ENCODE measurements at regions not wholly inside any gene's neighbourhood (a gene's known extent, or its start where the extent isn't known, plus 50 kb on each side); places are given as distances from the start of the nearest gene placed in this dataset.
"Not testable (repeated sequence)": the region's sequence is repeated elsewhere in the genome, so short reads cannot be mapped to it uniquely, and the experiment has no call there.

- DNase-seq = no peak
Observed at GRCh38 chr3:20890111-20890519, 704.1 kb upstream of the SGO1 start.

DNA sequence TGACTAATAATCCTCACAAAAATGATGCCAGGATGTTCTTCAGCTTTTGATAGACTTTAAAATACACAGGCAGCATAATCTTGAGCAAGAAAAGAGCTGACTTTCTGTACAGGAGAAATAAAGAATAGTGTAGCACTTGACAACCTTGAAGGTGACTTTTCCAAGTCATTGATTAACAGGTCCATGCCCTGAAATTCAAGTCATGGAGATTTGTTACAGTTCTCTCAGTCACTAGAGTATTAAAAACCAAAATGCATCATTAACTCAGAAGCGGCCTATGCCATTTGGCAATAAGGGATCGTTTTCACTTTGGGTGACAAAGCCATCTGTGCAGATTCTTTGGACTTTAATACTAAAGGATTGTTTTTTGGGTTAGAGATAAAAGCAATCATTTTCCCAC lies 692.7 kb upstream of the SGO1 start:
- no peak for DNase-seq

DNA sequence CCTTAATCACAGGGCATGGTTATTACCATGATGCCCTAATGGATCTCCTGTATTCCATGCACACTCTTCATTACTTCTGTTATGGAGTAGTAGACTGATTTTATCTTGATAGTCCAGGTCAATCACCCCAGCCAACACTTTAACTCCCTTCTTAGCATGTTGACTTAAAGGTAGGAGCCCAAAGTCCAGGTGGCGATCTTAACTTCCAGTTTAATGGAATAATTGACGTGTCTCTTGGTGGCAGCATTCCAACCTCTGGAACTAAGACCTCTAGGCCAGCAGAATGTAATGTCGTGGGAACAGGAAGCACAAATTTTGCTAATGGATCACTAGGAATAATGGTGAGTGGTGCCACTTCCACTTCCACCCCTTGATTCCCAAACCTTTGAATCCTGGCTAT lies 687.2 kb upstream of the SGO1 start:
- DNase-seq = no peak

DNA sequence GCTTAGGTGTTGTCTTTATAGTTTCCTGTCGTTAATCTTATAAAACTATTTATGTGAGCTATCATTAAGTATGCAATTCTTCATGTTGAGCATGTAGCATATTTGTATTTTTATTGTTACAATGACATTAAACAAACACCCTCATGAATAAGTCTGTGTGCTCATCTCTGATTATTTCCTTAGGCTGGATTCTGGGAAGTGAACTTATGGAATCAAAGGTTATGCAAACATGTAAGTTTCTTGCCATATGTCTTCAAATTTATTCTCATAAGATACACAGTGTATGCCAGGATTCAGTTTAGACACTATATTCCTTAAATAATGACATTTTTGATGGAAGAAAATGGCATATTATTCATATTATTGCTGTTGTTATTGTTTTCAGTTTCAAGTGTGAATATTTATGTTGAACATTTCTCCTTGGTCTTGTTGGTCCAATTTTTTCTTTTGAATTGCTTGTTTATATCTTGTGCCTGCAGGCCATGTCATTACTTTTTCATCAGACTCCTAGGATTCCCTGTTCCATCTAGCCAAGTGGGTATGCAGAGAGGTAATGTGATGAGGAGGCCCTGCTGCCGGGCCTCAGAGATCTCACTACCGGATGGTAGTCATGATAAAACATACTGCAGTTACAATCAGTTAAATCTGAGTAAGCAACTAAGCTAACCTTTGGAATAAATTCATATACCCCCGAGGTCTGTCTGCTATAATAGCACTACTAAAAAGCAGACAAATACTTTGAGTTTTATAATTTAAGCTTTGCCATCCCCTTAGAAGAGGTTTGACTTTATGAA lies 684.3 kb upstream of the SGO1 start:
- DNase-seq = no peak

DNA sequence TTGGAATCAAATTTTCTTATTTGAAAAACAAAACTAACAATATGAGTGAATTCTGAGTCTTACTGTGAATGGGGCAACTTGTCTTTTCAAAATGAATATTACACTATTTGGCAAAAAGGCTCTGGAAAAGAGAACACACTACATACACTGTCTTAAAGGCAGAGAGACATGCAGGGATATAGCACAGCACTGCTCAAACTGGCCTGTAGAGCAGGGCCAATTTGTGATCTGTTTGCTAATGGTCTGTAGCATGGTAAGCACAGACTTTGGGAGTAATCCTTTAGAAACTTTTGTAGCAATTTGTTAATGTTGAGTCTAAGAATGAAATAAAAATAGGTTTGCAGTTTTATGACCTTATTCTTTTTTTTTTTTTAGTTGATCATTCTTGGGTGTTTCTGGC lies 679.8 kb upstream of the SGO1 start:
- no peak for DNase-seq

- DNase-seq = no peak
Observed at GRCh38 chr3:20861454-20861853, 675.4 kb upstream of the SGO1 start.

DNA sequence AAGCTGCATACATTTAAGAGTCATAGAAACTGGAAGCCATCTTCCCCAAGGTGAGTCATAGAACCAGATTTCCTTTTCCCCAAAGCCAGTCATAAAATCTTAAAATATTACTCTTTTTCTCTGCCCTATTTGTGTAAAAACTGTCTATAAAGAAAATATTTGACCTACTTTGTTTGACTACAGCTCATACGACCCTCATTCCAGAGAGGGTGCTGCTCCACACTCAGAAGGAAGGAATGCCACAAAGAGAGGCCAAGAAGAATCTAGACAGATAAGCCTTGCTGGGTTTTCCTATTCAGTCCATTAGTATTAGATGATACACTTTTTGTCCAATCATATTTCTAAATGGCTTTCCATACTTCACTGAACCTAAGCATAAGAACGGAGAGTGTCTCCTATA lies 671.6 kb upstream of the SGO1 start:
- no peak for DNase-seq

GRCh38 chr3:20853890-20854289 lies 667.9 kb upstream of the SGO1 start:
- DNase-seq = no peak

DNA sequence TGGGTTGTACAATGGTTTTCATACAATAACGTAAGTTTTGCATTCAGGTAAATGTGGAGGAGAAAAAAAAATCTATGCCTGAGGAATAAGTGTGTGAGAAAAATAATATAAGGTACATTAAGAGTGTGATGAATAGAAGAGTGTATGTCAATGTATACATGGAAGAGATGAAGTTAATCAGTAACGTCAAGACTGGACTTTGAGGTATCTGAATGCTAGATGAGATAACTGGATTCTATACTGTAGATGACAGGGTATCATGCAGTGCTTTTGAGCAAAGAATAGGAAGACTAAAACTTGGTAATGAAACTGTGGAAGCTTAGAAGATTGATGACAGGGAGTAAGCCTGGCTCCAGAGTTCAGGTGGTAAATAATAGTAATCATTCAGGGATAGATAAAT lies 666.7 kb upstream of the SGO1 start:
- DNase-seq = no peak

DNA sequence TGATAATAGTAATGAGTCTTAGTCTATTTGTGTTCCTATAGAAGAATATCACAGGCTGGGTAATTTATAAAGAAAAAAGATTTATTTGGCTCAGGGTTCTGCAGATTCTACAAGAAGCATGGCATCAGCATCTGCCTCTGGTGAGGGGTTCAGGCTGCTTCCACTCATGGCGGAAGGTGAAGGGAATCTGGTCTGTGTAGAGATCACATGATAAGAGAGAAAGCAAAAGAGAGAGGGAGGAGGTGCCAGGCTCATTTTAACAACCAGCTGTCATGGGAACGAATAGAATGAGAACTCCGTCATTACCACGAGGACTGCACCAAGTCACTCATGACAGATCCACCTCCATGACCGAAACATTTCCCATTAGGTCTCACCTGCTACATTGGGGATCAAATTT lies 664.0 kb upstream of the SGO1 start:
- no peak for DNase-seq

GRCh38 chr3:20846832-20847231 lies 660.8 kb upstream of the SGO1 start:
- no peak for DNase-seq

DNA sequence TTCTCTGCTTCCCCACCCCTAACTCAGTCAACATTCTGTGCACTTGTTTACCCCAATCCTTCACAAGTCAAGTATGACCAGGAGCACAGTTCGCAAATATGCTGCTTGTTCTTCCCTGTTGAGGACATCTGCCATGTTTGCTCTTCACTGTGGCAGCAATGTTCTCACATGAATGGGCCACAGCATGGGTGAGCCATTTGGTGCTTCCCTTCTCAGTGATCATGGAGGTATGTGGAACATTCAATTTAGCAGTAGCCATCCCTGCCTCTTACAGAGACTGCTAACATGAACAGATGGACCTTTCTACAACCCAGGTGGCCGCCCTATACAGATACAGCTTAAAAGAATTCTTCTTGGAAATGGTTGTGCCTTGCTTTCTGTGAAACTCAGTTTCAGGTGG lies 660.1 kb upstream of the SGO1 start:
- peak; percentile 5 for DNase-seq

DNA sequence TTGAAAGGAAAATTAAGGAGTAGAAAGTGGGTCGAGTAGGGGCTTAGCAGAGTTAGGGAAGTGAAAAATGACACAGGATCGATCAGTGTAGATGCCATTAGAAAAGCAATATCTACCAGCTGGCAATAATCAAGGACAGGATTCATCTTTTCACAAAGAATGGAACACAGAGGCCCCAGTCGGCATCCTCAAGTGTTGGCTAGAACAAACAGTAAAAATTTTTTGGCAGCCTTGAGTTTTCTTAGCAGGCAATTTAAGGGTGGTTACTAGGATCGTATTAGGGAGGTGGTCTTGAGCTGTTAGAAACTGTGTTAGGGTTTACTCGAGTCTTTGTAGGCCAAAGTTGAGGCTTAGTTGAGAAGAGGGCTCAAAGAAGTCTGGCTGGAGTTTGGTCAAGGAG lies 658.8 kb upstream of the SGO1 start:
- DNase-seq = no peak

- DNase-seq = no peak
Observed at GRCh38 chr3:20842594-20843436, 656.8 kb upstream of the SGO1 start.

DNA sequence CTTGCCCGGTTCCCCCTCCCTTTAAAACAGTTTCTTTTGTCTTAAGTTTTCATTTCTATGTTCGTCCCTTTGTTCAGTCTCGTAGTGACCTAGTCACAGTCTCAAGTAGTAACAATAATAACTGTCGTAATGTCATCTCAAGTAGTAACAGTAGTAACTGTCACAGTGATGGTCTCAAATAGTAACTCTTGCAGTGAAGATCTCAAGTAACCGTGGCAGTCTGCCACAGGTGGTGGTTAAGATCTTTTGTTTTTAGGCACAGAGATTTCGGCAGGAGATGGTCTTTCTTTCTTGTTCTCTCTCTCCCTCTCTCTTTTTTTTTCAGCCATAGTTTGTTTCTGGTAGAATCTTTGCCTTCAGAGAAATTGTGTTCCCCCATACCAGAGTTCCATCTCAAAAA lies 656.0 kb upstream of the SGO1 start:
- DNase-seq = no peak

- no peak for DNase-seq
Observed at GRCh38 chr3:20837676-20838302, 651.8 kb upstream of the SGO1 start.

- no peak for DNase-seq
Observed at GRCh38 chr3:20836801-20837200, 650.8 kb upstream of the SGO1 start.

DNA sequence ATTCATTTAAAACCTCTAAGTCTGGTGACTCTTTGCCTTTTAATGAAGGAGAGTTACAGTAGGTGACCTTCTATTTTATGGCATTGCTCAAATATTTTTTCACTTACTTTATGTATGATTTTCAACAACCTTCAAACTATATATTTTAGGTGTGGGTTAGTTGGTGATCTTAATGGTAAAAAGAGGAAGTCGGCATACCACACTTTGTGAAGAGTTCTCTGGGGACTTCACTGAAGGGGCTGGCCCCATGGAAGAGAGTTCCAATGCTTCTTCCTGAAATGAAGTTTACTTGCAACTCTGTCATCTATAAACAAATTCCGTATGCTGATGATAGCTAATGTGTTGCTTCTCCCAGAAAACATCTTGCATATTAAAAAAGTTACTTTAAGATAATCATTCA lies 647.0 kb upstream of the SGO1 start:
- DNase-seq = no peak

DNA sequence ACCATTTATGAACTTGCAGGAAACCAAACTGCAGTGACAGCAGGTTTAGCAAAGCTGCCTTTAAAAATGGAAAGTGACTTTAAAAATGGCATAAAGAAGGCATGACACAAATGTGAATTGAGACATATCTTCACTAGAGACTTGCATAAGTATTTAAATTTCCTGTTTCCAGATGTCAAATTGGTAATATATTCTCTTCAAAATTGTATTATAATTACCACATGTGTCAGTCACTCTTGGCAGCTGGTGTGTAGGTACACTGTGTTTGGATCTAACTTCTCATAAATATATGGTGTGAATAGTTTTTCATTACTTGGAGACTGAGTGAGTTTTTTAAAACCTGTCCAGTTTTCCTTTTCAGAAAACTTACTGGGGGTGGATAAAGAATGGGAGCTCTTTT lies 636.2 kb upstream of the SGO1 start:
- no peak for DNase-seq

GRCh38 chr3:20820872-20821271 lies 634.9 kb upstream of the SGO1 start:
- DNase-seq = not testable (repeated sequence)

DNA sequence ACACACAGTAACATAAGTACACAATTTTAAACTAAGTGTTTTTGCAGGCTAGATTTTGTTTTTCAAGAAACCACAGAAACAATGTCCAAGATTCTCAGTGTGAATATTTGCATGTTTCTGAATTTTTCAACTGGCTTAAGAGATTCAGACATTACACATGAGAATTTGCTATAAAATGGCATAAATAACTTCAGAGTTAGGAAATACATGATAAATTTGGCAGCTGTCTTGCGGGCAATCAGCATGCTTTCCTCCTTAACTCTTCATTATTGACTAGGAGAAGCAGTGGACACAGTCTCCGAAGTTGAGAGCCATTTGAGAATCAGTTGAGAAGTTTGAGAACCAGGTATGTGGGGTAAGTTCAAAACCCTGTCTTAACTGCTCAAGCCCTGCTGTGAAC lies 625.6 kb upstream of the SGO1 start:
- DNase-seq = no peak

DNA sequence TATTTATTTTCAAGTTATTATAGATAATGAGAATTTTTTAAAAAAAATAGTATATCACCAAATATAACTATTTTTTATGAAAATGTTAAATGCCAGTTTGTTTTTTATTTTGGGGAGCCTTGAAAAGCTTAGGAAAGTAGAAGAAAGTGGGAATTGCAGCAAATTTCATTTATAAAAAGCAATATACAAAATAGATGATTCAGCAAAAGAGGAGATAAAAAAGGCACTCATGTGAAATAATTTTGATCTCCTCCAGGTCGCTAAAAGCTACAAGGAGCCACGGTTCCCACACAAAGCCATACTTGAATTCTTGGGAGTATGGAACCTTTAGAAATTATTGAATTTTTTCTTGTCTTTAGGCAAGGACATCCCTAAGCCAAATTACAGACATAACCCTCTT lies 625.0 kb upstream of the SGO1 start:
- DNase-seq = no peak

- no peak for DNase-seq
Observed at GRCh38 chr3:20810555-20810954, 624.5 kb upstream of the SGO1 start.

DNA sequence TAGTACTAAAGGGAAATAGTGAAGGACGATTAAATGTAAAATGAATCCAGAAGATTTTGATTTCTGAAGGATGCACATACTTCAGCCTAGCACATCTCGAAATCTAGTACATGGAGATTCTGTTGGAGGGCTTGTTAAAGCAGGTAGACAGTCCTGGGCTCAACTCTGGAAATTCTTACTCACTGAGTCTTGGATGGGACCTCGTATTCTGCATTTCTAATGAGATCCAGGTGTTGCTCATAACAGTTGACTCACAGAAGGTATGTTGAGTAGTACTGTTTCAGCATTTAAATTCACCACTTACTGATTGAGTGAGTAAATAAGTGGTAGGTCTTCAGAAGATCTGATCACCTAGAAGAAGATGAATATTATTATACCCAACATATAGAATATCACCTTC lies 623.4 kb upstream of the SGO1 start:
- no peak for DNase-seq
